ENCODE measurements at regions not wholly inside any gene's neighbourhood (a gene's known extent, or its start where the extent isn't known, plus 50 kb on each side); places are given as distances from the start of the nearest gene placed in this dataset.
A peak's percentile ranks its signal among the peaks of the same experiment; 100 is the strongest.

GRCh38 chr1:83075107-83075506 lies 923.8 kb downstream of the TTLL7 start:
- DNase-seq (ENCODE audit: low spot score) (no peak), ATAC-seq (ENCODE audit: insufficient number of reproducible peaks, low FRiP score, low read depth) (no peak)
- Histone ChIP-seq H3K27me3 (replicated peaks; ENCODE audit: insufficient read depth) (no peaks in the 10 kb centered on the region), H3K36me3 (no peaks in the 10 kb centered on the region), H3K4me1 (ENCODE audit: control insufficient read depth in 1 of 2, low read depth in 2 of 2) (no peaks in the 10 kb centered on the region), H3K27ac (no peak overlapping the region), H3K4me3 (no peak overlapping the region), H3K9me3 (no peaks in the 10 kb centered on the region)
- TF ChIP-seq CTCF (IDR thresholded peaks at IDR 0.05), result no peak

GRCh38 chr1:83067954-83068353 lies 931.0 kb downstream of the TTLL7 start:
- H3K36me3 ChIP-seq, result no peaks in the 10 kb centered on the region
- H3K4me3 ChIP-seq, result no peak overlapping the region
- no peak for ATAC-seq (ENCODE audit: insufficient number of reproducible peaks, low FRiP score, low read depth)
- no peak for DNase-seq (ENCODE audit: low spot score)
- H3K27ac ChIP-seq, result no peak overlapping the region
- no peaks in the 10 kb centered on the region for H3K9me3 ChIP-seq
- no peak for TF ChIP-seq CTCF (IDR thresholded peaks at IDR 0.05)
- H3K27me3 ChIP-seq (replicated peaks; ENCODE audit: insufficient read depth), result no peaks in the 10 kb centered on the region
- no peaks in the 10 kb centered on the region for H3K4me1 ChIP-seq (ENCODE audit: control insufficient read depth in 1 of 2, low read depth in 2 of 2)

GRCh38 chr1:83065952-83066727 lies 932.8 kb downstream of the TTLL7 start:
- no peak overlapping the region for H3K4me3 ChIP-seq
- no peaks in the 10 kb centered on the region for H3K4me1 ChIP-seq (ENCODE audit: control insufficient read depth in 1 of 2, low read depth in 2 of 2)
- H3K36me3 ChIP-seq, result no peaks in the 10 kb centered on the region
- no peak for ATAC-seq (ENCODE audit: insufficient number of reproducible peaks, low FRiP score, low read depth)
- DNase-seq (ENCODE audit: low spot score), result no peak
- no peaks in the 10 kb centered on the region for H3K27me3 ChIP-seq (replicated peaks; ENCODE audit: insufficient read depth)
- no peak overlapping the region for H3K27ac ChIP-seq
- H3K9me3 ChIP-seq, result no peaks in the 10 kb centered on the region
- no peak for TF ChIP-seq CTCF (IDR thresholded peaks at IDR 0.05)

GRCh38 chr1:83064589-83065242 lies 934.2 kb downstream of the TTLL7 start:
- H3K4me3 ChIP-seq, result peak overlapping the region; percentile 21
- no peaks in the 10 kb centered on the region for H3K9me3 ChIP-seq
- no peak for TF ChIP-seq CTCF (IDR thresholded peaks at IDR 0.05)
- no peaks in the 10 kb centered on the region for H3K36me3 ChIP-seq
- H3K4me1 ChIP-seq (ENCODE audit: control insufficient read depth in 1 of 2, low read depth in 2 of 2), result peaks cover 0 to 8% of the 10 kb centered on the region in 2 donors
- no peaks in the 10 kb centered on the region for H3K27me3 ChIP-seq (replicated peaks; ENCODE audit: insufficient read depth)
- no peak for ATAC-seq (ENCODE audit: insufficient number of reproducible peaks, low FRiP score, low read depth)
- no peak overlapping the region for H3K27ac ChIP-seq
- no peak for DNase-seq (ENCODE audit: low spot score)

- no peak for TF ChIP-seq CTCF (IDR thresholded peaks at IDR 0.05)
- no peak for DNase-seq (ENCODE audit: low spot score)
- no peak overlapping the region for H3K27ac ChIP-seq
These were observed 938.1 kb downstream of the TTLL7 start for GRCh38 chr1:83060651-83061390.

More at GRCh38 chr1:83060651-83061390, 938.1 kb downstream of the TTLL7 start:
- peaks cover 0 to 8% of the 10 kb centered on the region in 2 donors for H3K4me1 ChIP-seq (ENCODE audit: control insufficient read depth in 1 of 2, low read depth in 2 of 2)
- no peaks in the 10 kb centered on the region for H3K27me3 ChIP-seq (replicated peaks; ENCODE audit: insufficient read depth)
- H3K36me3 ChIP-seq, result no peaks in the 10 kb centered on the region
- H3K4me3 ChIP-seq, result no peak overlapping the region
- no peak for ATAC-seq (ENCODE audit: insufficient number of reproducible peaks, low FRiP score, low read depth)
- no peaks in the 10 kb centered on the region for H3K9me3 ChIP-seq

Measured in thoracic aorta (tissue), 2 donors.